Activated CD8-positive, alpha-beta memory T cell treated with anti-CD3 and anti-CD28 coated beads, Interleukin-2, amount 50 U/mL, for 1 hour (primary cell): ENCODE measurements at regions not wholly inside any gene's neighbourhood (a gene's known extent, or its start where the extent isn't known, plus 50 kb on each side); places are given as distances from the start of the nearest gene placed in this dataset.
"Not testable (repeated sequence)": the region's sequence is repeated elsewhere in the genome, so short reads cannot be mapped to it uniquely, and the experiment has no call there.

Experiments
- DNase-seq: peaks from one replicate; pipeline ENCODE4 v3.0.0-alpha.2; 2020; ENCODE audit errors: extremely low read depth

DNA sequence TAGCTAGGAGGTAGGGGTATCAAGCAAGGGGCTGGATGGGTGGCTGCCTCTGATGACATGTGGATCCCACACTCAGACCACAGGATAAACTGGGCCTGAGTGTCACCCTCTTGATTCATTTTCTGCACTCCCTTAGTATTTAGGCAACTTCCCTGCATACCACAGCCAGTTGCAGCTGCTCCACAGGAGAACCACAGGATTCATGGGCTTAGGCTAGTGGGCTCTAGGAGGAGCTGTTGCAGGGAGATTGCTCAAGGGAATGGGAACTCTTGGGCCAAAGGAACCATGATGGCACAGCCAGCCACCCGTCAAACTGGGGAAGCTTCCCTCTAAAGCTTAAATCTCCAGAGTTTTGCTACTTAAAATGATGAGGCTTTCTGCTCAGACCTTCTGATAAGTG is 269.7 kb upstream of the ASIC2 start:
- no peak for DNase-seq

DNA sequence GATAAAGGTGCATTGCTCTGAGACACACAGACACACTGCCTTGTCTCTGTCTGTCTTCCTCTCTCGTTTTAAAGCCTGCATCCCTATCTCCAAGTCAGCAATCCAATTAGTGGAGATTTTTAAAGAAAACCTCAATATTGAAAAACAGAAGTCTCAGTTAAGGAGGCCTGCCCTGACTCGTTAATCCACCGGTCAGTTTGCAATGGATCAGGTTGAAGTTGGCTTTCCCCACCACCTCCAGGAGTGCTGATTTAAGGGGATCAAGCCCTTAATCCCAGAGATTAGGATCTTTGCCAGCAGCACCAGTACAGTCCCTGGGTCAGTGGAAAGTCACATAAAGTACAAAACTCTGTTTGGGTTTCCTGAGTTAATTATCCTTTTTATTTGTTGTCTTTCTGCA is 271.1 kb upstream of the ASIC2 start:
- no peak for DNase-seq

DNA sequence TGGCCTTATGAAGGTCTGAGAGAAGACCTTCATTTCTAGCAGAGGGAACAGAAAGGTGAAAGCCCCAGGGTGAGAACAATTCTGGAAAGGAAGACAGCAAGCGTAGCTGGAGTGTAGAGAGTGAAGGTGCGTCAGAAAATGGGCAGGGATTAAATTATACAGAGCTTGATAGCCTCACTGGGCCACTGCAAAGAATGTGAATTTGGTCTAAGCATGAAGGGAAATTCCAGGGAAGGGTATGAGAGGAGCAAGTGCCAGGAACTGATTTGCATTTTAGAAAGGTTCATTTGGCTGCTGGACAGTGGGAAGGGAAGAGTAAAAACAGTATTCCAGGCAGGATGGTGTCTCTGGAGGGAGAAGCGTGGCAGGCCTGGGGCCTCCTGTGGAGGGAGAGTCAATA is 274.1 kb upstream of the ASIC2 start:
- no peak for DNase-seq

DNA sequence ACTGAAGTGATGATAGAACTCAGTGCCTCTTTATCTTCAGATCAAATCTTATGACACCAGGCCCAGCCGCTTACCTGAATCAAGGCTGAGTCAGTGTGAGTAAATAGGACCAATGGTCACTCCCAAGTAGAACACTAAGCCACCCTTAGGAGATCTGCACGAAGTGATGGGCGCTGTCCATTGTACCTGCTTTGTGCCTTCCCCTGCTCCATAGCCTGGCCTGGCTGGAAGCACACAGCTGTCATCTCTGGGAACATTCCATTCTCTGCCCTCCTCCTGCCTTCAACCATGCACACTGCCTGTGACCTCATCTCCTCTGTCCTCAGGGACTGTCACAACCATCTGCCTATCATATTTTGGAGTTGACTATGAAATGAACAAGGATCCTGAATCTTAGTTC is 279.5 kb upstream of the ASIC2 start:
- no peak for DNase-seq

DNA sequence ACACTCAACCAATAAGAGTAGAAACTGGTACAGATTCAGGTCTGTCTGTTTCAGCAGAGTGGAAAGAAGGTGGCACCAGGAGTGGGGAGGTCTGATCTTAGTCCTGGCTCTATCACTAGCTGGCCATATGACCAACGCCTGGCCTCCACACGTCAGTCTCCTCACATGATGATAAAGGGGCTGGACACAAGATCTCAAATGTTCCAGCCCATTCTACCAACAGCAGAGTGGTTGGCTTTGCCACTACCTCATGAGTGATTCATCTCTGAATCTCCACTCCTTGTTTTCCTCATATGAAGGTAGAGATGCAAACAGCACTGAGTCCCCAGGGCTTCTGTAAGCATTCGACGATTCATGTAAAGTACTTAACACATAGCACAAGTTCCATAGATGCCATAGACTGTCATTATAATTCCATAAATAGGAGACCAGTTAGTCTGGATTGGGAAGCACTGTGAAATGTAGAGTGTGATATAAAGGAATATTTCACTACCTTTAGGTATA is 281.9 kb upstream of the ASIC2 start:
- DNase-seq = no peak

DNA sequence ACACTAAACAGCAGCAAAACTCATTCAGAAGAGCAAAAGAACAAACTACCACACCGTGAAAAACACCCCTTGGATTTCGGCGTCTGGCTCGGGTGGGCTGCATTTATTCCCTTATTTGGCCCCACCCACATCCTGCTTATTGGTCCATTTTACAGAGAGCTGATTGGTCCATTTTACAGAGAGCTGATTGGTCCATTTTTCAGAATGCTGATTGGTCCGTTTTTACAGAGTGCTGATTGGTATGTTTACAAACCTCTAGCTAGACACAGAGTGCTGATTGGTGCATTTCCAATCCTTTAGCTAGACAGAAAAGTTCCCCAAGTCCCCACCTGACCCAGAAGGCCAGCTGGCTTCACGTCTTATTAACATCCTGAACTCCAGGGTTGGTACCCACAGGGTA is 286.6 kb upstream of the ASIC2 start:
- not testable (repeated sequence) for DNase-seq

DNA sequence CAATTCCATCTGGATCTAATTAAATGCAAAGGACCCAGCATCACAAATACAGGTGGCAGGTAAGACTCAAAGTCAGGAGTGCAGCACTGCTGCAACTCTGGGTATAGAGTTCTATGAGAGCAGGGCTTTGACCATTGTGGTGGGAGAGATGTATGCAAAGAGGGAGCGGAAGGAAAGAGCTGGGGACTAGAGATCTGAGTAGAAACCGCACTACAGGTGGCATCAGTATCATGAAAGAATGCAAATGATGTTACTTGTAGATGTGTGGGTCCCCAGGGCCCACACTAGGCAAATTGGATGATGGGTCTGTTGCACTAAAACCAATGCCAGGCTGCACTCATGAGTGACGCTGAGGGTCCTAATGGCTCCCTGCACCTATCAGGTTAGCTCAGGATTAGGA is 287.1 kb upstream of the ASIC2 start:
- DNase-seq = no peak

DNA sequence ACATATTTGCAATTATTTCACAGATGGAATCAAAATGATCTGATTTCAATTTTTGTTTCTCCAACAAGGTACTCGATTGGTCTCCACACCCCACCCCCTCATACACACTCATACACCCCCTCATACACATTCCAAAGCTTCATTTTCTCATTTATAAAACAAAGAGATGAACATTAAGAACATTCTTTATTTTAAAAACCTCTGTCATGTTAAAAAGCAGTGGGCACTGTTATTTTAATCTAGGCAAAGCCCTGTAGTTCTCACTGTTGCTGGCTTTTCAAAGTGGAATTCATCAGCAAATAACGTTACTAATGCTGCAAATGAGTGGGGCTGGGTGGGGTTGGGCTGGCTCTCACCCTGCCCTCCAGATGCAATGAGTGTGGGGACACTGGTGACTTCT is 289.6 kb upstream of the ASIC2 start:
- no peak for DNase-seq

DNA sequence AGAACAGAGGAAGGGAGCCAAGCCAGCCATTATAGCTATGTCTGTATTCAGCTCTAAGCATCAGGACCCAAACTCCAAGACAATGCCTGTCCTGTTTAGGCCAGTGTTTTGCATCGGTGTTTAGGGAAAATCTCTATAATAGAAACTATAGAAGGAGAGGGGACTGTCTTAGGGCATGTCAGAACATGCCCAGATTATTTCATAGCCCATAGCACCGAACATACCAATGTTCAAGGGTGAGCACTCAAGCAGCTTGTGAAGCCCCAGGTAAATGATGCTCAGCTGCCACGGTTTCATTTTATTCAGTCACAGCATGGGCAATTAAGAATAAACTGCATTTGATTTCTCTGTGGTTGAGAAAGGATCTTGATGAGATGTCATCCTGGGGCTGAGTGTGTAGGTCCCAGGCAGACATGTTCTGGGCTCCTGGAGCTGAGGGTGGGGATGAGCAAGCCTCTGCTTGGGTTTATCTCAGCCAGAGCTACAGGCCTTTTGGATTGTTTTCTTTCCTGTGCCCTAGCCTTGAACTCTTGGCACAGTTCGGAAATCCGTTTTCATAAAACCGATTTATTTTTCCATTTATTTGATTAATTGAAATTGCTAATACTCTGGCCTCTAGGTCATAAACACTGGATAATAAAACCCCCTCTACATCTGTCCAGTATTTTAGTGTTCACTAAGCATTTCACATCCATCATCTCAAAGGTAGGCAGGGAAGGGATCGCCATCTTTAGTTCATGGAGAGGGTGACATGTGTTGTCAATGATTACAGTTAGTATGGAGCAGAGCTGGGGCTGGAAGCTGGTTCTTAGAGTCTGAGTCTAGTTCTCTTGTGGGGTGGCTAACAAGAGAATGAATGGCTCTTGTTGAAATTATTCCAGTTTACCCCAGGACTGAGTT is 290.7 kb upstream of the ASIC2 start:
- DNase-seq = no peak

DNA sequence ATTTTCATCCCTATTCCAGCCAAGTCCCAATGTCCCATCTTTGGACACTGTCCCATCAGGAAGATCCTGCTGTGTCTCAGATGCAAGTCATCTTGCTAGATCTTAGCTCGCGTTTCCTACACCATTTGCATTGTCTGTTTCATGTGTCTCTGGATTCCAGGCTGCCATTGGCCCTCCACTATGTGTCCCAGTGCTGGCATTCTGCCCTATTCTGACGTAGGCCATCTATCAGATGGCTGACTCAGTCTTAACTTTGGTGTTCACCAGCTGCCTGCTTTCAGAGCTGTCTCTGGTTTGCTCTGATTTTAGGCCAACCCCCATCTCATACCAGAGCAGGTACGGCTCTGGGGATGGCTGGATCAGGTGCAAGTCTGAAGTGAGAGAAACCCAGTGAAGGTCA is 300.9 kb upstream of the ASIC2 start:
- no peak for DNase-seq

DNA sequence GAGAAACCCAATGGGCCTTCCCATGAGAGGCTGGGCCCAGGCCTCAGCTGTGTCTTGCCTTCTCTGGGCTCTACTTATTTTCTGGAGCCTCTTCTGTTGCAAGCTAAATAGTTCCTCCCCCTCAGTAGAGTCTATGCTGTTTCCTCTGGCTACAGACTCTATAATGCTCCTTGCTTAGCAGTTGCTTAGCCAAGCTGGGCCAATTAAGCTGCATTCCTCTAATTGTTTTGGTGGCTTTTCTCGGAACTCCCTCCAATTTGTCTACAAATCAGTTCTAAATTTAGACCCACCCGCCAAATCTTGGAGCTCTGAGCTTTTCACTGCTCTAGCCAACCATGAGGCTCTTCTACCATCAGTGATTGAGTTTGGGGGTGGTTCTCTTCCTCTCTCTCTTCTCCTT is 302.7 kb upstream of the ASIC2 start:
- no peak for DNase-seq

DNA sequence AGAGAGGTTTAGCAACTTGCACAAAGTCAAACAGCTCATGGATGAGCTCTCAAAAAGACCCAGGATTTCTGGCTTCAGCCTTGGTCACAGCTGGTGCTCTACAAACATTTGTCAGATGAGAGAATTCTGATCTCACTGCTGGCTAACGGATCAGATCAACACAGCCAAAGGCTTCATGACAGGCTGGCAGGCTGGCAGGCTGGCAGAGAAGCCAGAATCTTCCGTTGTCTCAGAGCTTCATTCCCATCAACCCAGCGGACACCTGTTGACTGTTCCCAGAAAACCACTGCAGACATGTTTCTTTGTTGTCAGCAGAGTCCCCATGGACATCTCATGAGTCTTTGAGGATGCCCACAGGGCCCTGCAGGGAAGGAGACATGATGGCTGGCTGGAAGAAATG is 303.8 kb upstream of the ASIC2 start:
- DNase-seq = no peak

DNA sequence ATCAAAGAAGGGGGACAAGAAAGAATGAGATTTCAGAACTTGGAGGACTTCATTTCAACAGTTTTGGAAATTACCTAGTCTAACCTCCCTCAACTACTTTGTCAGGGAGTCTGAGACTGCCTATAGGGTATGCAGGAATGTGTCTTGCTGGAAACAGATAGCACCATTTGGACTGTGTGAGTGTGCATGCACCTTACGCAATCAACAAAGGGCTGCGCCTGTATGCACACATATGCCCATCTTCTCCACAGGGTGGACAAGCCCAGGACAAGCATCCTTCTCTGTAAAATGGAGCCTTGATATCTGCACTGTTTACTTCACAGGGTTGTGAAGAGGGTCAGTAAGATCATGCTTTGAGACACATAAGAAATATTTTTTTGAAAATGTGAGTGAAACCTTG is 305.7 kb upstream of the ASIC2 start:
- DNase-seq = no peak

DNA sequence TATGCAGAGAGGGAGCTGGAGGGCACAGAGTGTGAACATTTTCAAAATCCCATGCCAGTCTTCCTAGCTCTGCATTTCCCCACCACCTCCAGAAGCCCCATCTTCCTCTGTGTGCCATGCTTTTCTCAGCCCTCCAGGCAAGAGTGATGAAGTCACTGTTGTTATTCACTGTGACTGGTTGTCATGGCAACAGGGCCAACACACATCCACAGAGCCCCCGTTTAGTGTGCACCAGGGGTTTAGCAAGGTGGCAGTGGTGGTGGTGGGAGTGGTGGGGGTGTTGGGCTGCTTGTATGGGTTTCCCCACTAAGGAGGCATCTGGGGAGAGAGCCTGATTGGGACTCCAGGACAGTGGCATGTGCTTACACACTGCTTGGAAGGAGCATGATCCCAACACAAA is 309.9 kb upstream of the ASIC2 start:
- no peak for DNase-seq

DNA sequence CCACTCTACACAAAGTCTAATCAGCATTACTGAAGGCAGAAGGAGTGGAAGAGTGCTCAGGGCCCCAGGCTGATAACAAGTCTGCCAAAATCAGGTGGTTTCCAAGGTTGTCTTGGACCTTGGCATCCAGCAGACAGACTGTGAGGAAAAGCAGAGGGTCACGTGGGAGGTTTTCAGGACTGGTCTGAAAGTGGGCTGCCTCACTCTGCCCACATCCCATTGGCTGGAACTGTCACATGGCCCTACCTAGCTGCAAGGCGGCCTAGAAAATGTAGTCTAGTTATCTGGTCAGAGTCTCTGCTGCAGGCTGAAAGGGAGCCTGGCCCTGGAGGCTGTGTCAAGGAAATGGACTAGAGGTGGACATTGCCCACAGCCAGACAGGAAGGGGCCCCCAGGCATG is 310.7 kb upstream of the ASIC2 start:
- no peak for DNase-seq

DNA sequence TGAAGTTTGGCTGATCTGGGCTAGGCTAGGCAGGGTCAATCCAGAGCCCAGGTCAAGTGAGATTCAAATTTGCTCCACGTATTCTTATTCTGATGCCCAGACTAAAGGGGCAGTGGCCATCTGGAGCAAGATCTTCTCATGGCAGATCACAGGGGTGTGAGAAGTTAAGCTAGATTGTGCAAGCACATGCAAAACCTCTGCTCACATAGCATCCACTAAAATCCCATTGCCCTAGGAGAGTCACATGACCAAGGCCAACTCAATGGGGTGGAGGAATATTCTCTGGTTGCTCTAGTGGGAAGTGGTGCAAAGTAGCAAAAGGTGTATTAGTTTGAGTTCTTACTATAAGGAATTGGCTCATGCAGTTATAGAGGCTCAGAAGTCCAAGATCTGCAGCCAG is 318.4 kb upstream of the ASIC2 start:
- no peak for DNase-seq

DNA sequence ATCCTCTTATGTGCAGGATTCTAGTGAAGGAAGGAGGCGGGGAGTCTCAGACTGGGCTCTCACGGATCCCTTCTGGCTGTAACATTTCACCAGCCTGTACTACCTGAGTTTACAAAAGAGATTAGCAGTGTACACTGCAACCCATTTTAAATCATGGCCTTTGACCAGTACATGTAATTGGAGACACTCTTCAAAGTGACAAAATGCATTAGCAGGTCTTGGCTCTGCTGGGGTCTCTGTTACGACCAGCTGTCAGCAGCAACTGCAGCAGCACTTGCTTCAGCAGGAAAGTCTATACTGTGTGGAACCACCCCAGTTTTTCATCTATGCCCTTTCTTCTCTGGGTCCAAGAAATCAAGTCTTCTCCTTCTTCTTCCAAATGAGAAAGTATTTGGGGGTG is 322.8 kb upstream of the ASIC2 start:
- DNase-seq = no peak

DNA sequence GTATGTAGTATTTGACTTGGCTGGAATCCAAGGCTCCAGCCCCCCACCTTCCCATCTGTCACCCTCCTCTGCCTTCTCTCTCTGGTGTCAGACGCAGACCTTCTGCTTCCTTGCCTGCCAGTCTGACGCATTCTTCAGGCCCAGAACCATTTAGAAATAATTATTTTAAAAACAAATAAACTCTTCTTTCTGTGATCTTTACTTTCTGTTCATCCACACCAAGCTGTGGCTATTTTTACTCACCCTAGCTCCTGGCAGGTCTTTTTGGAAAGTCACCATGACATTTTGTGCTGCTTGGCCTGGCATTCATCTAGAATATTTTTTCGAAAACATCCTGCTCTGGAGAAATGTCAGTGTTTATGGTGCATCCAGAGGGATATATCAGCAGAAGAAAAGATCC is 330.7 kb upstream of the ASIC2 start:
- no peak for DNase-seq

DNA sequence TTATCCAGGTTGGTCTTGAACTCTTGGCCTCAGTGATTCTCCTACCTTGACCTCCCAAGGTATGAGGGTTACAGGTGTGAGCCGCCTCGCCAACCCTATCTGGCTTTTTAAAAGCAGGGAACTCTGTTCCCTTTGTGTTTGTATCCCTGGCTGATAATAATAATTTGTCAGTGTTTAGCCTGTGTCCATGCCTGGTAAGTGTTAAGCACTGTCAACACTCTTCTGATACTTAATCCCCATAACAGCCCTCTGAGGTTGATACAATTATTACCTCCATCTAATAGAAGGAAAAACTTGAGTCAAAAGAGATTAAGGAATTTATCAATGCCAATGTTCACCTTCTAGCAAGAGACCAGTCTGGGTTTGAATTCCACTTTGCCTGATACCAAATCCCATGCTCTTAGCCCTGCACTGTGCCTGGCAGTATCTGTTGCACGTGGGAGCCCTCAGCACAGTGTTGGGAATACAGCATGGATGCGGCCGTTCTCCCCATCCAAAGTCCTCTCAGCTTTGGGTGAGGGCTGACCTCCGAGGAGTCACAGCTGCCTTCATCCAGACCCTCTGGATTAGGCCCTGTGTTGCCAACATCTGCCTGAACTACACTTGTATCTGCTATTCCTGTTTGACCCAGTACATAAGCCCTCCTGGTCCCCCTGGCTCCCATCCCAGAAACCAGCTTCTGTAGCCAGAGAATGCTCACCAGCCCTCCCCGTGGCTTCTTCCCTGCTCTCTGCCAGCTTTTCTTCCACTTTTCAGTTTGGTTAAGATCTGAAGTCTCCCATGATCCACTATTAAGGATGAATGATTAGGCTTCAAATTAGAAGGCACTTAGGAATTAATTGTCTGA is 335.6 kb upstream of the ASIC2 start:
- DNase-seq = no peak

DNA sequence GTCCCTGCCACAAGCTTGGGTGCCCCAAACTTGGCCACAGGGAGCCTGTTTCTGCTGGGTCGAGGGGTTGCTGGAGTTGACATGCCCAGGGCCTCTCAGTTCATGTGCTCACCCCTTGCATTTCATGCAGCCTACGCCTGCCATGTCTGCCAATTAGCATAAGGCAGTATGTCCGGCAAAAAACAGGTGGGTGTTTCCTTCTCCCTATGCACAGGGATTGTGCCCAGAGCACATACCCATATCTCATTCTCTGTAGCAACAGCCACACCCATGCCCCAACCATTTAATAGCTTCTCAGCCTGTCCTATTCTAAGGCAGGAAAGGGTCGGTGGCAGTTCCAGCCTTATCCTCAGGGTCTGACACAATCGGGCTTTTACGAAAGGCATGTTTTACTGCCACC is 340.4 kb upstream of the ASIC2 start:
- no peak for DNase-seq

DNA sequence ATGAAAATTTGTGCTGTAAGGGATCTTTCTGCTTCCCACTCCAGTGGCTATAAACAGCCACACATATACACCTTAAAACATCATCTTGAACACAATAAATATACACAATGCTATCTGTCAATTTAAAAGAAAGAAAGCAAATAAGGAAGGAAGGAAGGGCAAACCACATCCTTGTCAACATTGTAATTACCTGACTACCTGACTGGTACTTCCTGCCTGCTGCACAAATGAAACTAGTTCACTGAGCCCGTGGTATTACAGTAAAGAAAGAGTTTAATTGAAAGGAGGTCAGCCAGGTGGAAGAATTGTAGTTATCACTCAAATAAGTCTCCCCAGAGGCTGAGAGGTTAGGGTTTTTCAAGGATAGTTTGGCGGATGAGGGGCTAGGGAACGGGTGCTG is 344.4 kb upstream of the ASIC2 start:
- DNase-seq = no peak

DNA sequence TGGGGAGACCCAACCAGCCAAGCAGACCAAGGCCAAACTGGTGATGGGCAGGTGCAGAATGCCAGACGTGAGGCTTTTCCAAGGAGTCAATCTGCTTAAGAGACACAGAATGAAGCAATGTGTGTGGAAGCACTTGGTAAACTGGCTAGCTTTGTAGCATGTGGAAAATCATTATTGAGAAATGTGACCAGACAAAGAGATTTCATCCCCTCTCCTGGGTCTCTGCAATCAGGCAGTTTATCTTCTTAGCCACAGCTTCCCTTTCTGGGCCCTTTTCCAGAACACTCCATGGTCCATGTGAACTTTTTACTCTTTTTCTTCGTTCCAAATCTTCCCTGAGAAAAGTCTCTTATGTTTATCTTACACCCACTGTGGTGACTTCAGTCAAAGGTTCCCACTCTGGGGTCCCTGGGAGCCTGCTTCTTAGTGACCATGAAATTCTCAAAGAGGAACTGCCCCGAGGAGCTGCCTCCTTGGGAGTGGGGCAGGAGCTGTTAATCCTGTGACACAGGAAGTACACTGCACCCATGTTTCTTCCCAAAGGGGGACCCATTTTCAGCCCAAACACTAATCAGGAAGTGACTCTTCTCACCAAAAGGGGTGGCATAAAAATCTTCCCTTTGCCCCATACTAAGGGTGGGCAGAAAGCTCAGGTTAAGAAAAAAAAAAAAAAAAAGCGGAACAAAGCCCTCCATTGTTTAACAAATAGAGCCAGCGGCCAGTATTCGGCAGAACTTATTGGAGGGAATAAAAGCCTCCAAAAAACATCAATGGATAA is 346.2 kb upstream of the ASIC2 start:
- no peak for DNase-seq
